Mucosa of gallbladder (tissue), 1 donor: ENCODE measurements at regions not wholly inside any gene's neighbourhood (a gene's known extent, or its start where the extent isn't known, plus 50 kb on each side); places are given as distances from the start of the nearest gene placed in this dataset.

Source experiments
- DNase-seq: peaks from one replicate; pipeline ENCODE4 v3.0.0-alpha.2; 2020; ENCODE audit warnings: low spot score
- donor health status: DM: no; HTN: no; CAD: no.

GRCh38 chr12:88946372-88946997, 366.2 kb upstream of the KITLG start:
- no peak for DNase-seq

GRCh38 chr12:88945051-88945732, 364.9 kb upstream of the KITLG start:
- DNase-seq: no peak

- no peak for DNase-seq
Observed at GRCh38 chr12:88944397-88944796, 364.1 kb upstream of the KITLG start.

GRCh38 chr12:88940854-88941253, 360.6 kb upstream of the KITLG start:
- DNase-seq: no peak

- no peak for DNase-seq
Observed at GRCh38 chr12:88935856-88936255, 355.6 kb upstream of the KITLG start.

- no peak for DNase-seq
Observed at GRCh38 chr12:88934163-88934747, 354.0 kb upstream of the KITLG start.

GRCh38 chr12:88932457-88932856, 352.2 kb upstream of the KITLG start:
- DNase-seq: no peak

GRCh38 chr12:88931598-88931997, 351.3 kb upstream of the KITLG start:
- no peak for DNase-seq

GRCh38 chr12:88925454-88925853, 345.2 kb upstream of the KITLG start:
- DNase-seq: no peak

- DNase-seq: no peak
Observed at GRCh38 chr12:88924162-88924561, 343.9 kb upstream of the KITLG start.

GRCh38 chr12:88923631-88924030, 343.4 kb upstream of the KITLG start:
- DNase-seq: no peak

GRCh38 chr12:88922816-88923215, 342.5 kb upstream of the KITLG start:
- DNase-seq: no peak

- no peak for DNase-seq
Observed at GRCh38 chr12:88921890-88922532, 341.7 kb upstream of the KITLG start.

GRCh38 chr12:88921434-88921833, 341.2 kb upstream of the KITLG start:
- no peak for DNase-seq

GRCh38 chr12:88918161-88918560, 337.9 kb upstream of the KITLG start:
- DNase-seq: no peak

GRCh38 chr12:88914967-88915366, 334.7 kb upstream of the KITLG start:
- DNase-seq: no peak

GRCh38 chr12:88909510-88909909, 329.2 kb upstream of the KITLG start:
- no peak for DNase-seq

GRCh38 chr12:88908345-88908744, 328.1 kb upstream of the KITLG start:
- DNase-seq: no peak

- DNase-seq: no peak
Observed at GRCh38 chr12:88904705-88905104, 324.4 kb upstream of the KITLG start.

GRCh38 chr12:88903333-88903732, 323.1 kb upstream of the KITLG start:
- no peak for DNase-seq

- DNase-seq: no peak
Observed at GRCh38 chr12:88897723-88898122, 317.5 kb upstream of the KITLG start.

GRCh38 chr12:88896958-88897357, 316.7 kb upstream of the KITLG start:
- no peak for DNase-seq

GRCh38 chr12:88895634-88896033, 315.4 kb upstream of the KITLG start:
- no peak for DNase-seq
